NCI-H2227 (cell line): ENCODE measurements at regions not wholly inside any gene's neighbourhood (a gene's known extent, or its start where the extent isn't known, plus 50 kb on each side); places are given as distances from the start of the nearest gene placed in this dataset.
"Not testable (repeated sequence)": the region's sequence is repeated elsewhere in the genome, so short reads cannot be mapped to it uniquely, and the experiment has no call there.

Experiments used
- DNase-seq: peaks from one replicate; lab custom pipeline; 2025; ENCODE audit not compliant: unreplicated experiment; lab: John Stamatoyannopoulos, UW

GRCh38 chr4:146076081-146076480 lies 99.4 kb upstream of the LSM6 start:
- DNase-seq, result no peak

- no peak for DNase-seq
Measured at GRCh38 chr4:146073517-146073916, 102.0 kb upstream of the LSM6 start.

GRCh38 chr4:146072376-146072775 lies 103.1 kb upstream of the LSM6 start:
- DNase-seq, result no peak

GRCh38 chr4:146071390-146071789 lies 104.1 kb upstream of the LSM6 start:
- no peak for DNase-seq

DNA sequence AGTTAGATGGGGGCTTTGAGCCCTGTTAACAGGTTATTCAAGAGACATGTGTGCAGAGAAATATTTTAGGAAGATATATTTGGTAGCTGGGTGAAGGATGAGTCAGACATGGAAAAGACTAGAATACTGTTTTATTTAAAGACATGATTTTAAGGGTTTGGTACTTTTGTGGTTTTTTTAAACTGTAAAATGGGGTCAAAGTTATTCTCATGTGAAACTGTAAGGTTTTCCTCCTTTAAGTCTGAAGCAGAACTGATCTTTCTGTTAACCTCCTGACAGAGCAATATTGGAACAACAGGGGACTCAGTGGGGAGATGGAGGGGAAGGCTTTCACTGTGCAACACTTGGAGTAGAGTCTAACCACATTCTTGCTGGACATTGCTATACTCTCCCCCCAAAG lies 112.4 kb upstream of the LSM6 start:
- DNase-seq, result no peak

GRCh38 chr4:146062340-146062739 lies 113.2 kb upstream of the LSM6 start:
- no peak for DNase-seq

- no peak for DNase-seq
Measured at GRCh38 chr4:146061610-146062334, 113.7 kb upstream of the LSM6 start.

GRCh38 chr4:146059865-146060264 lies 115.7 kb upstream of the LSM6 start:
- no peak for DNase-seq

GRCh38 chr4:146059151-146059550 lies 116.4 kb upstream of the LSM6 start:
- DNase-seq, result no peak

DNA sequence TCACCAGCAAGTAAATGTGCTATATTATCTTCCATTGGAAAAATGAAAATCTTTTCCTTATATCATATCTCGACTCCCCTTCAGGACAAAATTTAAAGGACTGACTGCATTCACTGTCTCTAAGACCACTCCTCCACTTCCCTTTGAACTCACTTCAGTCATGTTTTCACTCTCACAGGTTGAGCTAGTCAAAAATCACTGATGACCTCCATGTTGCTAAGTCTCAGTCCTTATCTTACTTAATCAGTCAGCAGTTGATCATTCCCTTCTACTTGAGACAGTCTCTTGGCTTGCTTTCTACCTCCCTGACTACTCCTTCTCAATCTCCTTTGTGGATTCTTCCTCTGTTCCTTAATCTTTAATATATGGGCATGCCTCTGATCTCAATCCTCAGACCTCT lies 117.0 kb upstream of the LSM6 start:
- DNase-seq, result no peak

DNA sequence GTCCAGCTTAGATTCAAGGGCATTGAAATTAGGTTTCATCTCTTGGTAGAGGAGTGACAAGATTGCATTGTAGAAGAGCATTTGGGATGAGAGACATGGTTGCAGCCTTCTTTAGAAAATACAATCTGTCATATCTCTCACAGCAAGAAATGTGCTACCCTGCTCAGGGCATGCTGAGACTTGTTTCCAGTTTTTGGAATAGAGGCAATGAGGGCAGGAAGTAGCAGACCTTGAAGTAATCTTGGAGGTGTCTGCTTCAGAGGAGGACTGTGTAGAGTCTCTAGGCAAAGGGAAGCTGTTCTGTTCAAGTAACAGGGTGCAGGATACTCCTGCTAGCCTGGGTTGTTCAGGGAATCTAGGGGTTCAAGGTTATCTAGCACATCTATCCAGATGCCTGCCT lies 116.1 kb upstream of the ZNF827 start:
- no peak for DNase-seq

GRCh38 chr4:146053891-146054290 lies 115.3 kb upstream of the ZNF827 start:
- DNase-seq, result no peak

DNA sequence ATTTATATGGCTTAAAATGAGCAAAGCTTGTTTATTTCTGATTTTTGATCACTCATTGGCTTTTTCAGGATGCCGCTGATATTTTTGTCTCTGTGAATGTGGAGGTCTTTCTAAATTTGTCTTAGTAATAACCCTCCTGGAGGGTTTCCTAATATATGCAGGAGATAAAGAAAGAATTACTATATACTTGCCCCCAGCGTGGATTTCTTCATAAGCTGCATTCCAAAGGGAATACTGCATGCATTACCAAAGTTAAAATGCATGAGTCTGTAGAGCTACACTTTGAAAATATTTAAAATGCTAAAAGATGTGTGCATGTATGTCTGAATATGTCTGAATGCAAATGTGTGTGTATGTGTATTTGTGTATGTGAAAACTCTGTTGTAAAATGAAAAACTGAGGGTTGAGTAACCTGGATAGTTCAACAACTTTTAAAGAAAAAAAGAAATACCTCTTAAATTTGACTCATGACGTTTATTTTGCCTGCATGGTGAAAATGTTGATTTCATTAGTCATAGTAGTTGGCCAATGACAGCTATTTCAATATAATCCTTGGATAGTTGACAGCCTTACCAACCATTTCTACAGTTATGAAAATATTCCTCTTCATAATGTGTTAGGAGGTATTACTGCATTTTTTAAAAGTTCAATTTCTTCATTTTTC lies 113.2 kb upstream of the ZNF827 start:
- no peak for DNase-seq

DNA sequence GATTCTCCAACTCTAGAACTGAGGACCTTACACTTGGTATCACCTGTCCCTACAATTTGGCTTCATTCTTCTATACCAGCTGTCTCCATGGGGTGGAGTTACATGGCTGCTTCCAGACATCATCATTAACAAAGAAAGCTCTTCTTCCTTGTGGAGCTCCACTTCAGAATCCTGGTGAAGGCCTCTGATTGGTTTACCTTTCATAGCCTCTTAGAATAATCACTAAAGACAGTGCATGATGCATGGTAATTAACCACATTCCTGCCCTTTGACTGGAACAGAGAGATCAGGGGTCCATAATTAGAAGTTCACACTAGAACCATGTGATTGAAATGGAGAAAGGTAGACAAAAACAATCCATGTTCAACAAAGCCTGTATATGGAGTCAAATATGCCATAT lies 112.6 kb upstream of the ZNF827 start:
- no peak for DNase-seq

DNA sequence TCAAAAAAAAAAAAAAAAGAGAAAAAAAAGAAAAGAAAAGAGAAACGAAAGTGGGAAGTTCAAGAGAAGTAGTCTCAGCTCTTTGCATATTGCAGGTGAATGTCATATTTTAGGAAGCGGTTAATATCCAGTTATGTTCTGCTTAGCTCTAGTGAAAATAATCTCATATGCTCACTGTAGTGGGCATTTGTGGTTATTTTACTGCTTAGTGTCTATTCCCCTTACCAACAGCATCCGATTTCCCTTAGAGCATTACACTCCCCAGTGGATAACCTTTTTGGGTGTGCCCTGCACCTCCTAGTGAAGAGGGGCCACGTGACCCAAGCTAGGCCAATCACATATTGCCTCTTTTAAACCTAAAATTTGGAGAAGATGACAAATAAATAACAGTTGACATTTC lies 111.2 kb upstream of the ZNF827 start:
- no peak for DNase-seq

GRCh38 chr4:146047768-146048167 lies 109.1 kb upstream of the ZNF827 start:
- DNase-seq, result not testable (repeated sequence)

GRCh38 chr4:146041139-146042004 lies 102.7 kb upstream of the ZNF827 start:
- DNase-seq, result no peak

- no peak for DNase-seq
Measured at GRCh38 chr4:146040623-146041022, 102.0 kb upstream of the ZNF827 start.

DNA sequence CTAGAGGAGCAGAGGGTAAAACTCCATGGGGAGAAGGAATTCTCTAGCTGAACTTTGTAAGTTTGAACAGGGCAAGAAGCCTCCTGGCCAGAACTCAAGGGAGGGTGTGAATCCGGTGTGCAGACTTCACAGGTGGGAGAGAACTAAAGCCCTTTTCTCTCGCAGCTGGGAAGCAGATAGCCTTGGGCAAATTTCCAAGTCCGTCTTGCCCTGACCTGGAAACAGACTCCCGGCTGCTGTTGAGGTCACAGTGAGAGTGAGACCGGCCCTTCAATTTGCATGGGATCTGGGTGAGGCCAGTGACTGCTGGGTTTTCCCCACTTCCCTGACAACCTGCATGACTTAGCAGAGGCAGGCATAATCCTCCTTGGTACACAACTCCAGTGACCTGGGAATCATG lies 94.5 kb upstream of the ZNF827 start:
- no peak for DNase-seq

DNA sequence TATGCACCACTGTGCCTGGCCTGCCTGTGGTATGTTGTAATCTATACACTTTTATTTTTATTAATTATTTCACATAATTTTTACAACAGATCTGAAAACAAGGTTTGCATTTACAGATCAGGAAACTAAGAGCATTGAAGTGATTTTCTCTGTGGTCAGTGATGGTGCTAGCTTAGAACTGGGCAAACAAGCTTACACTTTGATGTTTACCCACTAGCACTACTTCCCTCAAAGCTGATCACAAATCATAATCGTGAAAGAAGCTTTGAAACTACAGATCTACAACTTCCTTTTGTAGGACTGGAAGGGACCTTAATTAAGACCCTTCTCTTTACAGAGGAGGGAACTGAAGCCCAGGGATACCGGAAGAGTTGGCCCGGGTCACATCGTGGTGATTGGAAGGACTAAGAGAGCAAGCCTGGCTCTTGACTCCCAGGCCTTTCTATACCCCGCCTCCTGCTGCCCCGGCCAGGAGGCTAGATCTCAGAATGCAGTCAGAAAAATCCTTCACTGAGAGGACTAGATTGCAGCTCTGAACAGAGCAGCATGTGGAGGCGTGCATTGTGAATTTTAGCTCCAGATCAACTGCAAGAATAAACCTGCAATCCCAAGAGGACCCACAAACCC lies 93.7 kb upstream of the ZNF827 start:
- no peak for DNase-seq

DNA sequence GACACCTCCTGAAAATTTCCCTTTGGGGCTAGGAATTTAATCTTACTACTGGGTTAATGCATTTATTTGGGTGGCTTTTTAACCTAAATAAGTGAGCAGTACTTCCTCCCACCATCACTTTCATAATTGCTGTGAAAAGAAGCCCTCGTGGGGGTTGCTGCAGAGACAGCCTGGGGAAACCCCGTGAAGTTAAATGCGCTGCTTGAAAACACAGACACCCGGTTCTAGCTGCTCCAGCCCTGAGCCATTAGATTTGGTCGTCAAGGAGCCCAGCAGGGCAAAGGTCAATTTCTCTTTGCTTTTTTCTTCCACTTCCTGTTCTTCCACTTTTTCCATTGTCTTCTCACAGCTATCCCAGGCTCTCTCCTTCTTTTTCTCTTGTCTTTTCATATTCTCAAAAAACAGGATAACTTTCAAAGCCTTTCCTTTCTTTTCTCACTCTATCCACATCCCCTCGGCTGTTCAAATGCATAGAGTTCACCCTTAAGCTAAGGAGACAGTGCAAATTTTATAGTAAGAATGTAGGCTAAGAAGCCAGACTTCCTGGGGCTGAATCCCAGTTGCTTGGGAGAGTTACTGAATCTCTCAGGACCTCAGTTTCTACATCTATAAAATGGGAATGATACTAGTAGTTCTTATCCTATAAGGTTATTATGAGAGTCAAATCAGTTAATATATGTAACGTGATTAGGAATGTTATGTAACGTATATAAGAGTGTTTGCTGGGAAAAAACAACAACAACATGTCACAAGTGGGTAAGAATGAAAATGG lies 91.5 kb upstream of the ZNF827 start:
- DNase-seq, result no peak
